Keratinocyte (primary cell): ENCODE measurements at regions not wholly inside any gene's neighbourhood (a gene's known extent, or its start where the extent isn't known, plus 50 kb on each side); places are given as distances from the start of the nearest gene placed in this dataset.

ENCODE experiments used
- CTCF ChIP-seq, 3 experiments: IDR thresholded peaks in 1 of 3; conservative IDR thresholded peaks in 1 of 3; optimal IDR thresholded peaks in 1 of 3; 2 replicates in 2 of 3; 3 replicates in 1 of 3; pipeline versions ENCODE3 to v1.5.1; 2011; ENCODE audit warnings: low read length in 3 of 3, mild to moderate bottlenecking in 3 of 3, moderate library complexity in 2 of 3, control low read depth in 1 of 3, inconsistent platforms in 1 of 3; ENCODE audit not compliant: insufficient read depth in 2 of 3; ENCODE audit errors: extremely low read depth in 1 of 3
- EZH2 ChIP-seq: IDR thresholded peaks from one replicate; pipeline ENCODE4 v1.6.1; 2012; ENCODE audit warnings: inconsistent platforms, mild to moderate bottlenecking, low read length, moderate library complexity

GRCh38 chr2:57885742-57886141 lies 160.9 kb upstream of the VRK2 start:
- TF ChIP-seq EZH2: no peak
- TF ChIP-seq CTCF (optimal IDR thresholded peaks at IDR 0.05 in 1 of 3, IDR thresholded peaks at IDR 0.05 in 1 of 3, conservative IDR thresholded peaks at IDR 0.05 in 1 of 3; ENCODE audit: extremely low read depth in 1 of 3, insufficient read depth in 2 of 3, low read length in 3 of 3): no peak
